Right lobe of liver (tissue), 4 donors: ENCODE measurements at regions not wholly inside any gene's neighbourhood (a gene's known extent, or its start where the extent isn't known, plus 50 kb on each side); places are given as distances from the start of the nearest gene placed in this dataset.

Experiments used
- POLR2A ChIP-seq: fragments of 450-650 bp; IDR thresholded peaks from one replicate; pipeline ENCODE4 v1.6.1; 2017; ENCODE audit warnings: antibody characterized with exemption, mild to moderate bottlenecking
- TF ChIP-seq, protein P1 (sequence below), 4 donors: fragments of 200-600 bp in 3 of 4; fragments of 450-650 bp in 1 of 4; IDR thresholded peaks; one replicate each; pipeline versions ENCODE4 v1.5.1 to v1.8.0; 2016 to 2022; ENCODE audit warnings: antibody characterized with exemption in 4 of 4, mild to moderate bottlenecking in 2 of 4
- donor health status: DM: no; HTN: no; CAD: no.
- donor health status: DM: no; HTN: no; CAD: no.
- donor health status: DM: no; HTN: yes; CAD: no.

GRCh38 chr5:21689587-21689986 lies 1163.6 kb downstream of the CDH12 start:
- TF ChIP-seq, protein P1, sequence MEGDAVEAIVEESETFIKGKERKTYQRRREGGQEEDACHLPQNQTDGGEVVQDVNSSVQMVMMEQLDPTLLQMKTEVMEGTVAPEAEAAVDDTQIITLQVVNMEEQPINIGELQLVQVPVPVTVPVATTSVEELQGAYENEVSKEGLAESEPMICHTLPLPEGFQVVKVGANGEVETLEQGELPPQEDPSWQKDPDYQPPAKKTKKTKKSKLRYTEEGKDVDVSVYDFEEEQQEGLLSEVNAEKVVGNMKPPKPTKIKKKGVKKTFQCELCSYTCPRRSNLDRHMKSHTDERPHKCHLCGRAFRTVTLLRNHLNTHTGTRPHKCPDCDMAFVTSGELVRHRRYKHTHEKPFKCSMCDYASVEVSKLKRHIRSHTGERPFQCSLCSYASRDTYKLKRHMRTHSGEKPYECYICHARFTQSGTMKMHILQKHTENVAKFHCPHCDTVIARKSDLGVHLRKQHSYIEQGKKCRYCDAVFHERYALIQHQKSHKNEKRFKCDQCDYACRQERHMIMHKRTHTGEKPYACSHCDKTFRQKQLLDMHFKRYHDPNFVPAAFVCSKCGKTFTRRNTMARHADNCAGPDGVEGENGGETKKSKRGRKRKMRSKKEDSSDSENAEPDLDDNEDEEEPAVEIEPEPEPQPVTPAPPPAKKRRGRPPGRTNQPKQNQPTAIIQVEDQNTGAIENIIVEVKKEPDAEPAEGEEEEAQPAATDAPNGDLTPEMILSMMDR (IDR thresholded peaks at IDR 0.05): no peak
- TF ChIP-seq POLR2A: no peak
